ENCODE measurements at regions not wholly inside any gene's neighbourhood (a gene's known extent, or its start where the extent isn't known, plus 50 kb on each side); places are given as distances from the start of the nearest gene placed in this dataset.

- Histone ChIP-seq H4K20me1 (ENCODE audit: insufficient read depth, low read length) (no peaks in the 10 kb centered on the region), H2AFZ (ENCODE audit: low read length) (no peak overlapping the region), H3K27ac (ENCODE audit: extremely low read length, insufficient read depth, low read length) (no peak overlapping the region), H3K27me3 (ENCODE audit: control insufficient read depth in 1 of 2, insufficient read depth in 2 of 2, low read length in 2 of 2) (no peaks in the 10 kb centered on the region), H3K4me1 (ENCODE audit: insufficient read depth, low read length) (no peaks in the 10 kb centered on the region), H3K9me3 (ENCODE audit: low read length) (no peaks in the 10 kb centered on the region), H3K9ac (ENCODE audit: insufficient read depth, low read depth, low read length) (no peak overlapping the region), H3K4me2 (ENCODE audit: low read depth, low read length) (no peak overlapping the region), H3K79me2 (ENCODE audit: insufficient read depth, low read length) (no peaks in the 10 kb centered on the region), H3K36me3 (replicated peaks in 1 of 2; ENCODE audit: control insufficient read depth in 1 of 2, insufficient read depth in 2 of 2, low read length in 2 of 2) (no peaks in the 10 kb centered on the region), H3K4me3 (replicated peaks in 1 of 3; ENCODE audit: insufficient read depth in 1 of 3, low read depth in 2 of 3, low read length in 3 of 3) (no peak overlapping the region)
- in situ Hi-C loops (cut with HindIII; ENCODE audit: extremely low pct_ligation_motif_present, low pct_unique_long_range_greater_than_20kb) (no loop called here), intact Hi-C loops (cut with micrococcal nuclease; ENCODE audit: unreplicated experiment) (no loop called here)
- DNase-seq (ENCODE audit: low spot score) (no peak), FAIRE-seq (no peak), ATAC-seq (no peak)
- POLR2A ChIA-PET, result no interaction called here
- WGBS (ENCODE audit: low lambda C conversion rate), result 6% methylated on average over 4 of the region's 4 CpGs
- CTCF ChIA-PET (ENCODE audit: low intra/inter-chr PET ratio, low total read pairs), result no interaction called here
- no TSS peak for BruUV-seq (replicated peaks)
- TF ChIP-seq ZBTB10 (CRISPR knock-in tag; IDR thresholded peaks at IDR 0.05; ENCODE audit: borderline replicate concordance) (no peak), MAFK (conservative IDR thresholded peaks at IDR 0.05 in 1 of 2, IDR thresholded peaks at IDR 0.05 in 1 of 2; ENCODE audit: low read length in 2 of 2) (no peak), XBP1 (CRISPR knock-in tag; IDR thresholded peaks at IDR 0.05) (no peak), ZNF451 (CRISPR knock-in tag; IDR thresholded peaks at IDR 0.05) (no peak), ZBTB21 (CRISPR knock-in tag; IDR thresholded peaks at IDR 0.05) (no peak), KIAA2018 (CRISPR knock-in tag; IDR thresholded peaks at IDR 0.05; ENCODE audit: borderline replicate concordance) (no peak), ZNF362 (CRISPR knock-in tag; IDR thresholded peaks at IDR 0.05; ENCODE audit: borderline replicate concordance) (no peak), KDM6A (CRISPR knock-in tag; IDR thresholded peaks at IDR 0.05; ENCODE audit: low read depth) (no peak)
These were observed 301.1 kb downstream of the FAM170A start for GRCh38 chr5:119930490-119930889.

All from HepG2 (cell line).